H1 (cell line): ENCODE measurements at regions not wholly inside any gene's neighbourhood (a gene's known extent, or its start where the extent isn't known, plus 50 kb on each side); places are given as distances from the start of the nearest gene placed in this dataset.

Experiments used
- FOSL1 ChIP-seq: IDR thresholded peaks from 2 replicates; pipeline ENCODE4 v1.6.1; 2011; ENCODE audit warnings: mild to moderate bottlenecking, low read depth, low read length, moderate library complexity; ENCODE audit not compliant: insufficient read depth
- KDM1A ChIP-seq: fragments of 200-600, 300-600 bp; sonication (generic); IDR thresholded peaks from 2 replicates; pipeline ENCODE4 v1.7.1; 2016; ENCODE audit warnings: mild to moderate bottlenecking, low read length, borderline replicate concordance
- POLR2A ChIP-seq, 2 experiments: IDR thresholded peaks; 1 replicate in 1 of 2; 2 replicates in 1 of 2; pipeline ENCODE4 v1.6.1; 2011; ENCODE audit warnings: low read depth in 2 of 2, low read length in 2 of 2, mild to moderate bottlenecking in 2 of 2; ENCODE audit errors: control extremely low read depth in 1 of 2
- RNF2 ChIP-seq: fragments of 200-900, 300-1000 bp; sonication (generic); IDR thresholded peaks from 2 replicates; pipeline ENCODE4 v1.7.1; 2016; ENCODE audit warnings: borderline replicate concordance, low read depth, mild to moderate bottlenecking, antibody characterized with exemption, low read length; ENCODE audit not compliant: poor library complexity, severe bottlenecking; ENCODE audit errors: missing control alignments
- YY1 ChIP-seq: IDR thresholded peaks from 2 replicates; pipeline ENCODE4 v1.6.1; 2011; ENCODE audit warnings: low read depth, mild to moderate bottlenecking, low read length
- TF ChIP-seq, protein P1 (sequence below), 3 experiments: IDR thresholded peaks; 1 replicate in 2 of 3; 2 replicates in 1 of 3; pipeline versions ENCODE4 v1.5.1 to v1.6.1; 2011; ENCODE audit warnings: low read length in 3 of 3, mild to moderate bottlenecking in 3 of 3, inconsistent platforms in 2 of 3, low read depth in 1 of 3, moderate library complexity in 1 of 3; ENCODE audit not compliant: insufficient read depth in 1 of 3; ENCODE audit errors: control extremely low read depth in 1 of 3

DNA sequence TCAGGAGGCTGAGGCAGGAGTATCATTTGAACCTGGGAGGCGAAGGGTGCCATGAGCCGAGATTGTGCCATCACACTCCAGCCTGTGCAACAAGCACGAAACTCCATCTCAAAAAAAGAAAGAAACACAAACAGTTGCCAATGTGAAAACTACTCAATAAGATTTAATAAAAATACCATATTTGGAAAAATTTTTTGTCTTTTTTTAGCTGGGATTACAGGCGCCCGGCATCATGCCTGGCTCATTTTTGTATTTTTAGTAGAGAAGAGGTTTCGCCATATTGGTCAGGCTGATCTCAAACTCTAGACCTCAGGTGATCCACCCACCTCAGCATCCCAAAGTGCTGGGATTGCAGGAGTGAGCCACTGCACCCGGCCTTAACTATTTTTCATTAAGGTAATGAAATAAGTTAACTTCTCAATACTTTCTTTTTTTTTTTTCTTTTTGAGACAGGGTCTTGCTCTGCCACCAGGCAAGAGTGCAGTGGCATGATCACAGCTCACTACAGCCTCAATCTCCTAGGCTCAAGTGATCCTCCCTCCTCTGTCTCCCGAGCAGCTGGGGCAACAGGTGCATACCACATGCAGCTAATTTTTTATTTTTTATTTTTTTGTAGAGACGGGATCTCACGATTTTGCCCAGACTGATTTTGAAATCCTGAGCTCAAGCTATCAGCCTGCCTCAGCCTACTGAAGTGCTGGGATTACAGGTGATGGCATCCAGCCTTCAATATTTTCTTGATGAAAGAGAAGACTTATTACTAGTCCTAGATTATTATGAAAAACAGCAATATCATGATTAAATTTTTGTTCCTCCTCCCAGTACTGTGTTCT lies 4746.2 kb upstream of the OR11H1 start:
- no peak for TF ChIP-seq YY1
- no peak for TF ChIP-seq FOSL1
- TF ChIP-seq POLR2A (IDR thresholded peaks at IDR 0.05; ENCODE audit: control extremely low read depth in 1 of 2, low read depth in 2 of 2, low read length in 2 of 2) = no peak
- no peak for TF ChIP-seq RNF2
- TF ChIP-seq, protein P1, sequence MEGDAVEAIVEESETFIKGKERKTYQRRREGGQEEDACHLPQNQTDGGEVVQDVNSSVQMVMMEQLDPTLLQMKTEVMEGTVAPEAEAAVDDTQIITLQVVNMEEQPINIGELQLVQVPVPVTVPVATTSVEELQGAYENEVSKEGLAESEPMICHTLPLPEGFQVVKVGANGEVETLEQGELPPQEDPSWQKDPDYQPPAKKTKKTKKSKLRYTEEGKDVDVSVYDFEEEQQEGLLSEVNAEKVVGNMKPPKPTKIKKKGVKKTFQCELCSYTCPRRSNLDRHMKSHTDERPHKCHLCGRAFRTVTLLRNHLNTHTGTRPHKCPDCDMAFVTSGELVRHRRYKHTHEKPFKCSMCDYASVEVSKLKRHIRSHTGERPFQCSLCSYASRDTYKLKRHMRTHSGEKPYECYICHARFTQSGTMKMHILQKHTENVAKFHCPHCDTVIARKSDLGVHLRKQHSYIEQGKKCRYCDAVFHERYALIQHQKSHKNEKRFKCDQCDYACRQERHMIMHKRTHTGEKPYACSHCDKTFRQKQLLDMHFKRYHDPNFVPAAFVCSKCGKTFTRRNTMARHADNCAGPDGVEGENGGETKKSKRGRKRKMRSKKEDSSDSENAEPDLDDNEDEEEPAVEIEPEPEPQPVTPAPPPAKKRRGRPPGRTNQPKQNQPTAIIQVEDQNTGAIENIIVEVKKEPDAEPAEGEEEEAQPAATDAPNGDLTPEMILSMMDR (IDR thresholded peaks at IDR 0.05; ENCODE audit: control extremely low read depth in 1 of 3, insufficient read depth in 1 of 3, low read depth in 1 of 3, low read length in 3 of 3) = no peak
- no peak for TF ChIP-seq KDM1A
